Islet of Langerhans (tissue), 1 donor: ENCODE measurements at regions not wholly inside any gene's neighbourhood (a gene's known extent, or its start where the extent isn't known, plus 50 kb on each side); places are given as distances from the start of the nearest gene placed in this dataset.
A peak's percentile ranks its signal among the peaks of the same experiment; 100 is the strongest.

Source experiments
- FAIRE-seq: peaks from one replicate; lab custom pipeline; 2011; peaks lifted over from hg19 to GRCh38; lab: Jason Lieb, UNC

DNA sequence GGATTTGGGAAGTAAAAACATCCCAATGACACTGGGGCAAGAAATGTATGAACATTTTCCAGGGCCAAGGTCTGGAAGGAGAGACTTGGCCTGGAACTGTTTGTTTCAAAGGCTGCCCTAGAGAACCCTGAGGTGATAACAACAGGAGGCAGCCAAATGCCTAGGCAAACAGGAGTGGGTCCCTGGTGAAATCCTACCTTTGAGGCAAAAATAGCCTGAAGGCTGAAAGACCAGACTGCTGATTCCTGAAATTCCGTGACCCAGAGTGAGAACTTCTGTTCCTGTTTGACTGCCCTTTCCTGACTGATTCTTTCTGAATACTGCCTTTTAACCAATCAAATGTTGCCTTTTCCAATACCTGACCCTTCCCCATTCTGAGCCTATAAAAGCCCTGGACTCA, 196.4 kb downstream of the NSUN3 start:
- FAIRE-seq: no peak

- FAIRE-seq: no peak
Measured at GRCh38 chr3:94269763-94270162, 206.9 kb downstream of the NSUN3 start.

- FAIRE-seq: no peak
Measured at GRCh38 chr3:94272016-94272415, 209.2 kb downstream of the NSUN3 start.

DNA sequence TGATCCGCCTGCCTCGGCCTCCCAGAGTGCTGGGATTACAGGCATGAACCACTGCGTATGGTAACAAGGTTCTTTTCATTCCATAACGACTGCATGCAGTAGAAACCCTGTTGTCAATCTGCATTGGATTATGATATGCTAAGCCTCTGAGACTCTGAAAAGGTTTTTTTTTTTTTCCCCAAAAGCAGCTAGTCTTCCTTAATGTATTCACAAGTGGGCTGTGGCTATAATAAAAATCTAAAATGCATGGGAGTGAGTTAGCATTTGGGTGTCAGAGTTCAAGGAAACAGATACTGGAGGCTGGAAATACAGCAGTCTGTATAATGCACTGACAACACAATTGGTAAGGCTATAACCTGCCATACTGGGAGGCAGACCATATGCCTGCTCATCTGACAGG, 218.1 kb downstream of the NSUN3 start:
- no peak for FAIRE-seq

GRCh38 chr3:94285872-94286271, 223.0 kb downstream of the NSUN3 start:
- FAIRE-seq: peak; percentile 74

DNA sequence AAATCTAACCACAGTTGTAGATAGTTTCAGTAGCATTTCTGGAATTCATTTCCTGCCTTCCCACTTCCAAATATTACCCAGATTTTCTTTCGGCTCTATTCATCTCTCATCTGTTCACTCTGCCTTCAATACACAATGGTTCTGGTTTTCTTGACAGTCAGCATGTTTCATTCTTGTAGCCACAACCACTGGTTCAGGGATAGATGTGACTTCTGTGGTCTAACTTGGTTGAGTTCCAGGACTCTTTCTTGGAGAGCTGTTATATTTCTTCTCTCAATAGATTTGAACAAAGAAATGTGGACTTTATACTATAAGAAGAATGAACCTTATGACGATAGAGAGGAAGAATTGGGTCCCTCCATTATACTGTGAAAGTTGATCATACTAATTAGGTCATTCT, 228.8 kb downstream of the NSUN3 start:
- no peak for FAIRE-seq

- no peak for FAIRE-seq
Measured at GRCh38 chr3:94292151-94292550, 229.3 kb downstream of the NSUN3 start.

GRCh38 chr3:94293793-94294195, 230.9 kb downstream of the NSUN3 start:
- FAIRE-seq: no peak

- FAIRE-seq: no peak
Measured at GRCh38 chr3:94294806-94295205, 231.9 kb downstream of the NSUN3 start.

DNA sequence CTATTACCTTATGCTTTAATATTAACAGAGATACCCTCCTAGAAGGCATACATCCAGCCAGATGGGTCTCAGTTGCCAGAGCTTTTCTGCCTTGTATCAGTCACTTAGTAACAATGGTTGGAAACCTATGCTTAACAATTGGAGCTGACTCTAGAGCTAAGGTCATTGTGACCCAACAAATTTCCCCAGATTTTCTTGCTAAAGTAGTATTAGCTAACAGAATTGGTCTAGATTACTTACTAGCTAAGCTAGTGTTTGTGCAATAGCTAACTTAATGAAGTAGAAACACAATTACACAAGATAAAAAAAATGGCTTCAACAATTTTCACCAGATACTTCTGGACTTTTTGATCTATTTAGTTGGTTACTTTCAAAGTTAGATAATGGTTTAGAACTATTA, 236.9 kb downstream of the NSUN3 start:
- no peak for FAIRE-seq

DNA sequence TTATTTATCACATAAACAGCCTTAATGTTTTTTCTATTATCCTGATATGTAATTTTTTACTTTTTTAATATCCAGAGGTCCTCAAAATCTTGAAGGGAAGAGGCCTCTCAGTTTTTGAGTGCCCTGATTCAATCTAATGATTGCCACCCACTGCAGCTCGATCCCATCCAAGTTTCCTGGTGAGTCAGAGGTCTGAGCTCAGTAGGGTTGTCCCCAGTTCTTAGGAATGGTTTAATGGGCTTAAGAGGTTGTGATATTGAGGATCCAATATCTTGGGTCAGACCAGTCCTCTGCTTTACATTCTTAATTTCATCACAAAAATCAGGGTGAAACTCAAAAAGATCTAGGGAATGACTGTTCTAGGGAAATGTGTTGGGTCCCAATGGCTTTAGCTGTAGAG, 238.5 kb downstream of the NSUN3 start:
- no peak for FAIRE-seq

DNA sequence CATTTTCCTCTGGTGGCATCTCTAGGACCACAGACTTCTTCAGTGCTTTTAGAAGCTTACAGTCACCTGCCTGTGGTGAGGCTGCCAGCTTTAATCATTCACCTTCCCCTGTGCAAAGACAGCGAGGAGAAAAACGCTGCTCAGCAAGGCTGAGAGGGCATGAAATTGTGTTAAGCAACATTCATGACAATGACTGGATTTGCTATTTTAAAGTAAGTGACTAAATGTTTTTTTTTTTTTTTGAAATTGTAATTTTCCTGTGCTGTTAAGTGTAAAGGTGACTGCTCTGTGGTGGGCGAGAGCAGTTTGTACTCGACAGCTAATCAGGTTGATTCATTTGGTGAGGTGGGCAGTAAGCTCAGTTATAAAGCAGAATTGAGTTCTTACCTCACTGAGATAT, 240.4 kb downstream of the NSUN3 start:
- FAIRE-seq: no peak

DNA sequence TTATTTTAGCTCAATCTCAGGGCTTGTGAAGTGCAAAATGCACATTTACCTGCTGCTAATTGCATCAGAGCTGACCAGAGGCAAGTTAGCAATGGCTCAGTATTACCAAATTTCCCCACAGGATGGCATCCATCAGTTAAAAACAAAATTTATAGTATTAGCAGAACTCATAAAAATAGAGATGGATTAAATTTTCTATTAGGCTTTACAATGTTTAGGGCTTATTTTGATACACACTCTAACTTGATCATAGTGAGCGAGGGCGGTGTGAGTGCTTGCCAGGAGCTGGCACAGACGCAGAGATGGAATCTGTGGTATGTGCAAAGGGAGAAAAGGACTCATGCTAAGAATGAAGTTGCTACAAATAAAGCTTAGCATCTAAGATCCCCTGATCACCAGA, 241.0 kb downstream of the NSUN3 start:
- FAIRE-seq: no peak

DNA sequence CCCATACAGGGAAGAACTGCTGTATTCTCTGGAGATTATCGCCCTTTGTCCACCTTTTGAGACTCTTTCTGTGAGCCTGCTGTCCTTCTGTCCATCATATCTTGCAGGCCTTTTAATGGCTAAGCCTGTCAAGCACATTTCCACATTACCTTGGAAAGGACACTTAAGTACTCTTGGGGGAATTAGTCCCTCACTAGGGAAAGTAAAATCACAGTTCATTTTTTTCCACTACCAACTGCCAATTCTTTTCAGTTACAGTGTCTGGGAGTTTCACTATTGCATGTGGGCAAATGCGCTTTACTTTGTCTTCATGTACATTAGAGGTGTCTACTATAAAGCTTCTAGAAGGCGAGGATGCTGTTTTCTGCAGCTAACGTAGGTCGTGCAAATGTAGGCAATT, 242.1 kb downstream of the NSUN3 start:
- no peak for FAIRE-seq

- no peak for FAIRE-seq
Measured at GRCh38 chr3:94305835-94306611, 243.2 kb downstream of the NSUN3 start.

GRCh38 chr3:94307588-94307987, 244.7 kb downstream of the NSUN3 start:
- FAIRE-seq: no peak

DNA sequence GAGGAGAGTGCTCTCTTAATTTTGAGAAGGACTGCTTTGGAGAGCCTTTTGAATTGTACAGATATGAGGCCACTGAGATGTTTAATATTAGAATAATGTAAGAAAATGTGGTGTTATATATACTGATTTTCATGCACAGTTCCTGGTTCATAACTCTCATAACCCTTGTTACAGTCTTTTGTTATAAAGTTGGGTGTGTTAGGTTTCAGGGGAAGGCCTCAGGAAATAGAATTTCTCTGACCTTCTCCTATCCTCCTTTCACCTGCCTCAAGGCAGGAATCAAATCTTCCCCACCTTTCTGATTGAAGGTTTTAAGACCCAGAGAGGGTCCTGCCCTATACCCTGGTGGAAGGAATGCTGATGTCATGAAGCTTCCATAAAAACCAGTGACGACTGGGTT, 245.9 kb downstream of the NSUN3 start:
- FAIRE-seq: no peak

GRCh38 chr3:94310341-94311135, 247.7 kb downstream of the NSUN3 start:
- no peak for FAIRE-seq

- no peak for FAIRE-seq
Measured at GRCh38 chr3:94311651-94312050, 248.8 kb downstream of the NSUN3 start.

- no peak for FAIRE-seq
Measured at GRCh38 chr3:94314218-94314883, 251.5 kb downstream of the NSUN3 start.

GRCh38 chr3:94317017-94317416, 254.2 kb downstream of the NSUN3 start:
- no peak for FAIRE-seq

- FAIRE-seq: no peak
Measured at GRCh38 chr3:94323596-94323995, 260.7 kb downstream of the NSUN3 start.

DNA sequence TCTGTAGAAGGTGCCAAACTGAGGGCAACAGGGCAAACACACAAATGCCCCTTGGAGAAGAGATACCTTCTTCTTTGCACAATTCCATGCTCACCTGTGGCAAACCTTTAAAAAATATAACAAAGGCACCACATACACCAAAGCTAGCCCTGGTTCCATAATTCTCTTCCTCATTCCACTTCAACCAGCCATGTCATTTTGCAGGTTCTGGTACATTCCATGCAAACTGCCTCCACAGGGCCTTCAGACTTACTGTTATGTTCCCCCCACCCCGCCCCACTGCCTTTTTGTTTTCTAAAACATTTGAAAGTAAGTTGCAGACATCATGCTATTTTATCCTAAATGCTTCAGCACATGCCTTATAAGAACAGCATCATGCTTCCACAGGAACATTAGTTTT, 269.0 kb downstream of the NSUN3 start:
- no peak for FAIRE-seq
